Body of pancreas (tissue), 4 donors: ENCODE measurements at regions not wholly inside any gene's neighbourhood (a gene's known extent, or its start where the extent isn't known, plus 50 kb on each side); places are given as distances from the start of the nearest gene placed in this dataset.

Experiments used
- ATAC-seq: fragments of 150-250 bp; one replicate; pipeline ENCODE4 v1.9.1; 2016
- DNase-seq, 4 donors: peaks; one replicate each; pipeline ENCODE4 v3.0.0-alpha.2; 2019
- H3K27ac ChIP-seq, 4 donors: fragments of 200-600 bp; sonication (generic); 1 replicate in 3 of 4; 2 replicates in 1 of 4; pipeline versions ENCODE4 v1.5.1 to v1.6.1; 2016 to 2019; ENCODE audit warnings: mild to moderate bottlenecking in 1 of 4, mixed read lengths in 1 of 4, moderate library complexity in 1 of 4
- H3K27me3 ChIP-seq, 2 donors: fragments of 200-600 bp; sonication (generic); one replicate each; pipeline ENCODE4 v1.6.0; 2016; ENCODE audit warnings: mild to moderate bottlenecking in 1 of 2
- H3K36me3 ChIP-seq, 2 donors: fragments of 200-600 bp; sonication (generic); replicated peaks in 1 of 2; 2 replicates each; pipeline ENCODE4 v1.5.1; 2016; ENCODE audit warnings: low read depth in 2 of 2; ENCODE audit not compliant: insufficient read depth in 1 of 2
- H3K4me1 ChIP-seq: fragments of 200-600 bp; sonication (generic); one replicate; pipeline ENCODE4 v1.6.0; 2016
- H3K4me3 ChIP-seq, 2 donors: fragments of 200-600 bp; sonication (generic); 1 replicate in 1 of 2; 2 replicates in 1 of 2; pipeline ENCODE4 v1.5.1; 2016 to 2019
- H3K9me3 ChIP-seq, 3 donors: fragments of 200-600 bp; sonication (generic); 1 replicate in 2 of 3; 2 replicates in 1 of 3; pipeline ENCODE4 v1.5.1; 2016
- CTCF ChIP-seq, 7 experiments: fragments of 450-650 bp in 4 of 7; fragments of 200-600 bp in 3 of 7; sonication (generic) in 3 of 7; IDR thresholded peaks; one replicate each; pipeline ENCODE4 v1.5.1; 2016 to 2019; ENCODE audit warnings: antibody characterized with exemption in 7 of 7
- POLR2A ChIP-seq, 3 donors: fragments of 450-650 bp; IDR thresholded peaks; one replicate each; pipeline ENCODE4 v1.6.1; 2016; ENCODE audit warnings: antibody characterized with exemption in 3 of 3, mild to moderate bottlenecking in 2 of 3
- WGBS, 2 donors: methylation state at CpG; one replicate each; pipeline ENCODE4 v1.1.5; 2017; 5-methylcytosine and 5-hydroxymethylcytosine counted together
- intact Hi-C: fragments of 100-400 bp; cut with DNase I; formaldehyde crosslinking; loops from one replicate; pipeline ENCODE4 v1.15.1; 2023

GRCh38 chr3:118181274-118181673 is 853.4 kb downstream of the IGSF11 start:
- intact Hi-C loops, result no loop called here
- WGBS, 2 donors, result 38% methylated on average over 1 of the region's 1 CpG
- no peak overlapping the region for H3K4me3 ChIP-seq

GRCh38 chr3:118186051-118186450 is 848.6 kb downstream of the IGSF11 start:
- Histone ChIP-seq H3K27ac (no peak overlapping the region), H3K9me3 (peaks cover 0 to 4% (median 0%) of the 10 kb centered on the region in 3 donors), H3K4me1 (no peaks in the 10 kb centered on the region), H3K36me3 (no peaks in the 10 kb centered on the region), H3K27me3 (no peaks in the 10 kb centered on the region), H3K4me3 (no peak overlapping the region)
- 44 to 59% methylated on average over 4 of the region's 4 CpGs for WGBS, 2 donors
- intact Hi-C loops, result no loop called here
- no peak for ATAC-seq
- TF ChIP-seq POLR2A (IDR thresholded peaks at IDR 0.05), result no peak
- TF ChIP-seq CTCF (IDR thresholded peaks at IDR 0.05), result no peak
- DNase-seq, result no peak

More at GRCh38 chr3:118181274-118181673, 853.4 kb downstream of the IGSF11 start:
- peaks cover 0 to 4% (median 0%) of the 10 kb centered on the region in 3 donors for H3K9me3 ChIP-seq
- H3K36me3 ChIP-seq, result no peaks in the 10 kb centered on the region
- H3K27me3 ChIP-seq, result no peaks in the 10 kb centered on the region
- ATAC-seq, result no peak
- TF ChIP-seq POLR2A (IDR thresholded peaks at IDR 0.05) (no peak), CTCF (IDR thresholded peaks at IDR 0.05) (no peak)
- no peak for DNase-seq
- no peak overlapping the region for H3K27ac ChIP-seq
- H3K4me1 ChIP-seq, result no peaks in the 10 kb centered on the region

GRCh38 chr3:118187221-118187620 is 847.4 kb downstream of the IGSF11 start:
- Histone ChIP-seq H3K36me3 (no peaks in the 10 kb centered on the region), H3K27me3 (no peaks in the 10 kb centered on the region), H3K9me3 (peaks cover 0 to 4% (median 0%) of the 10 kb centered on the region in 3 donors), H3K27ac (no peak overlapping the region), H3K4me1 (no peaks in the 10 kb centered on the region), H3K4me3 (no peak overlapping the region)
- DNase-seq (no peak), ATAC-seq (no peak)
- intact Hi-C loops, result no loop called here
- no peak for TF ChIP-seq POLR2A (IDR thresholded peaks at IDR 0.05)
- TF ChIP-seq CTCF (IDR thresholded peaks at IDR 0.05), result no peak

GRCh38 chr3:118196183-118196582 is 838.5 kb downstream of the IGSF11 start:
- 45 to 62% methylated on average over 1 of the region's 1 CpG for WGBS, 2 donors
- intact Hi-C loops, result no loop called here
- H3K9me3 ChIP-seq, result peaks cover 0 to 4% (median 0%) of the 10 kb centered on the region in 3 donors
- no peaks in the 10 kb centered on the region for H3K4me1 ChIP-seq
- no peaks in the 10 kb centered on the region for H3K36me3 ChIP-seq
- DNase-seq (no peak), ATAC-seq (no peak)
- H3K27me3 ChIP-seq, result no peaks in the 10 kb centered on the region
- no peak for TF ChIP-seq POLR2A (IDR thresholded peaks at IDR 0.05)
- TF ChIP-seq CTCF (IDR thresholded peaks at IDR 0.05), result no peak
- H3K4me3 ChIP-seq, result no peak overlapping the region
- no peak overlapping the region for H3K27ac ChIP-seq

- Histone ChIP-seq H3K36me3 (no peaks in the 10 kb centered on the region), H3K27ac (no peak overlapping the region), H3K4me3 (no peak overlapping the region), H3K9me3 (peaks cover 0 to 4% (median 0%) of the 10 kb centered on the region in 3 donors), H3K4me1 (no peaks in the 10 kb centered on the region), H3K27me3 (no peaks in the 10 kb centered on the region)
- no peak for ATAC-seq
- no peak for DNase-seq
- 74 to 79% methylated on average over 4 of the region's 4 CpGs for WGBS, 2 donors
- intact Hi-C loops, result no loop called here
- TF ChIP-seq POLR2A (IDR thresholded peaks at IDR 0.05) (no peak), CTCF (IDR thresholded peaks at IDR 0.05) (no peak)
These were observed 835.6 kb downstream of the IGSF11 start for GRCh38 chr3:118199044-118199443.
